NCI-H1417 treated with DMSO at 0.1 percent for 48 hours (cell line): ENCODE measurements at regions not wholly inside any gene's neighbourhood (a gene's known extent, or its start where the extent isn't known, plus 50 kb on each side); places are given as distances from the start of the nearest gene placed in this dataset.
"Not testable (repeated sequence)": the region's sequence is repeated elsewhere in the genome, so short reads cannot be mapped to it uniquely, and the experiment has no call there.

Source experiments
- DNase-seq: peaks from one replicate; lab custom pipeline; 2025; lab: John Stamatoyannopoulos, UW

- DNase-seq, result not testable (repeated sequence)
Measured at GRCh38 chr7:55743454-55743717, 119.2 kb downstream of the SEPTIN14 start.

DNA sequence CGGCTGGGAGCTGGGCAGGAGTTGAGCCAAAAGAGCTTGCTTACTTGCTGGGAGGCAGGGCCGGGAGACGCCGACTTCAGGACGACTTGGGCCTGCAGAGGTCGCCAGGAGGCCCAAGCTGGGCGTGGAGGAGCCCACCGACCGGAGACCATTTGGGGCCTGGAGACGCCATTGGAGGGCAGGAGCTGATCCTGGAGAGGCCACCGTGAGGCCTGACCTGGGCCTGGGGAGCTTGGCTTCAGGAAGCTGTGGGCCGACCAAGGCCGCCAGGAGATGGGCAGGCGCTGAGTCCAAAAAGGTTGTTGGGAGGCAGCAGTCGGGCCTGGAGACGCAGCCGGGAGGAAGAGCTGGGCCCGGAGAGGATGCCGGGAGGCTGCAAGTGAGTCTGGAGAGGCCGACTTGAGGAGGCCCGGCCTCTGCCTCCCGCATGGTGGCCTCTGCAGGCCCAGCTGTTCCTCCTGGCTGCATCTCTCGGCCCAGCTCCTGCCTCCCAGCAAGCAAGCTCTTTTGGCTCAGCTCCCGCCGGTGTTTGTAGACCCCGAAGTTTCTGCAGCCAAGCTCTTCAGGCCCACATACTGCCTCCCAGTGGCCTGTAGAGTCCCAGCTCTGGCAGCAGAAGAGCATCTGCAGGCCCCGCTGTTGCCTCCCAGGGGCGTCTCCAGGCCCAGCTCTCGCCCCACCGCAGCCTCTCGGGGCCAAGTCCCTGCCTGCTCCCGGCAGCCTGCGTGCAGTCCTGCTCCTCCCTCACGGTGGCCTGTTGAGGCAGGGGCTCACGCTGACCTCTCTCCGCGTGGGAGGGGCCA, 119.7 kb downstream of the SEPTIN14 start:
- not testable (repeated sequence) for DNase-seq

- DNase-seq, result not testable (repeated sequence)
Measured at GRCh38 chr7:55741721-55742631, 120.6 kb downstream of the SEPTIN14 start.

DNA sequence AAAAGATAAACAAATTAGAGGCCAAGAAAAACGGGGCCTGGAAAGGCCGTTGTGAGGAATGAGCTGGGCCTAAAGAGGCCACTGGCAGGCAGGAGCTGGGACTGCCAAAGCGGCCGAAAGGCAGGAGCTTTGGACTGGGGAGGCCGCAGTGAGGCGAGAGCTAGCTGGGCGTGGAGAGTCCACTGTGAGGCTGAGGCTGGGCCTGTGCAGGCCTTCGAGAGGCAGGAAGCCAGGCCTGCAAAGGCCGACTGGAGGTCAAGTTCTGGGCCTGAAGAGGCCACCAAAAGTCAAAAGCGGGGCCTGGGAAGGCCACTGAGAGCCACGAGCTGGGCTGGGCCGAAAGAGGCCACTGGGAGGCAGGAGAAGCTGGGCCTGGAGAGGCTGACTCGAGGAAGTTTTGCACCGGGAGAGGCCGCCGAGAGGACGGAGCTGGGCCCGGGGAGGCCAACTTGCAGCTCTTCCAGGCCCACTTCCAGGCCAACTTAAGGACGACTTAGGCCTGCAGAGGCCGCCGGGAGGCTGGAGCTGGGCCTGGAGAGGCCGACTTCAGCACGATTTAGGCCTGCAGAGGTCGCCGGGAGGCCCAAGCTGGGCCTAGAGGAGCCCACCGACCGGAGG, 121.8 kb downstream of the SEPTIN14 start:
- not testable (repeated sequence) for DNase-seq

- not testable (repeated sequence) for DNase-seq
Measured at GRCh38 chr7:55740053-55740452, 122.5 kb downstream of the SEPTIN14 start.

- DNase-seq, result not testable (repeated sequence)
Measured at GRCh38 chr7:55736641-55737221, 125.8 kb downstream of the SEPTIN14 start.

DNA sequence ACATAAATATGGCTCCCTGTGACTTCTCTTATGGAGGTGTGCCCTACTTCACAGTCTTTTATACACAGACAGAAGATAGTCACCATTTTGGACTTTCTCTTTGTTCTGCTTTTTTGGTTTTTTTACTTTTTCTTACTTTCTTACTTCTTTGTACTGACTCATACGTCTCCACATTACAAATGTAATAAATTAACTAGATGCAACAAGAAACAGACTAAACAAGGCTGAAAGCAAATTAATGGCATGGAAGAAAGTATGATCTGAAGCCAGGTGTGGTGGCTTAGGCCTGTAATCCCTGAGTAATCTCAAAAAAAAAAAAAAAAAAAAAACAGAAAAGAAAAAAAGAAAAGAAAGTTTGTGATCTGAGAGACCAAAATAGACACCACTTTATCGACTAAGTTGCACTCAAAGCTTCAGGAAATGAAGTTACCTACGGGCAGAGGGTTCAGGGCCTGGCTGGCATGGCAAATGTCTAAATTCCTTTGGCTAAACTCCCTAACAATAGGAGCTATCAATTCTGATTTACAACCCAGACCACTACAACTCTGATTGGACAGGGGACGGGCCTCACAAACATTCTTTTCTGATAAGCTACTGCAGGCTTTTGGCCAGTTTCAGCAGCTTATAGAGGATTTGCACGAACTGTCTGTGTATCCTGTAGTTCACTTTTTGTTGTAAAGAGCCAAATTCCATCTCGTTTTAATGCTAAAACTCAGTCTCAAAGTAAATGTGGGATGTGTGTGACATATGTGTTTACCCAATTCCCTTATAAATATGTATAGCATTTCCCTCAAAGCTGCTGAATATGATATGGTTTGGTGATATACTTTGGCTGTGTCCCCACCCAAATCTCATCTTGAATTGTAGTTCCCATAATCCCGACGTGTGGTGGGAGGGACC, 129.1 kb downstream of the SEPTIN14 start:
- DNase-seq, result no peak

DNA sequence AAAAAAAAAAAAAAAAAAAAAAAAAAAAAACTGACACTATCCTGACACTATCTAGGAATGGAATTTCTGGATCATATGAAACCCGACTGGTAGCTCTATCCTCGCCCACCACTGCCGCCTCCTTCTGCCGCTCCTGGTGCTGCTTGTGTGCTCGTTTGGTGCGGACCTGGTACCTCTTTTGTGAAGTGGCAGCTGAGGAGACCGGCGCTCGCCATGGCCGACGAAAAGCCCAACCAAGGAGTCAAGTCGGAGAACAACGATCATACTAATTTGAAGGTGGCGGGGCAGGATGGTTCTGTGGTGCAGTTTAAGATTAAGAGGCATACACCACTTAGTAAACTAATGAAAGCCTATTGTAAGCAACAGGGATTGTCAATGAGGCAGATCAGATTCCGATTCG, 130.6 kb downstream of the SEPTIN14 start:
- DNase-seq, result no peak

GRCh38 chr7:55730197-55730596, 132.4 kb downstream of the SEPTIN14 start:
- no peak for DNase-seq

DNA sequence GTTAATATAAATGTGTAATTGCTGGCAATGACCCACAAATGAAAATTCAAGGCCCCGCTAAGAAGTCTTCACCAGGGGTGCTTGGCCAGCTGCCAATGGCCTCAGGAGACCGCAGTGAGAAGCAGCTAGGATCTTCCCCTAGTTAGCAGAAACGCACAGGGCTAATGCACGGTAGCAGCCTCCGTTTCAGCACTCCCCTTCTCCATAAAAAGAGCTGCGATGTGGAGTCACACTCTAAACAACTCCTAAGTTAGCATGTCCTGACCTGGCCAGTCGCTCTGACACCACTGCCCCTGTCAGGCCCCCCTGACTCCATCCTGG, 139.0 kb downstream of the SEPTIN14 start:
- no peak for DNase-seq

GRCh38 chr7:55722874-55723620, 139.5 kb downstream of the SEPTIN14 start:
- not testable (repeated sequence) for DNase-seq

DNA sequence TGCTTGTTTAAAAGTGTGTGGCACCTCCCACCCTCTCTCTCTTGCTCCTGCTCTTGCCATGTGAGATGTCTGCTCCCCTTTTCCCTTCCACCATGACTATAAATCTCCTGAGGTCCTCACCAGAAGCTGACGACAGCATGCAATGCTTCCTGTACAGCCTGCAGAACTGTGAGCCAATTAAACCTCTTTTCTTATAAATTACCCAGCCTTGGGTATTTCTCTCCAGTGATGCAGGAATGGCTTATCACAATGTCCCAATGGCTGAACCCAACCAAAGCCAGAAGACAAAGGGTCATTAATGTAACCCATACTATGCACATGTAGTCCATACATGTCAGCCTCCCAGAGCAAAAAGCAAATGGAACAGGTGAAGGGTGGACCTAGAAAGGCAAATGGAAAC, 141.5 kb downstream of the SEPTIN14 start:
- DNase-seq, result not testable (repeated sequence)

DNA sequence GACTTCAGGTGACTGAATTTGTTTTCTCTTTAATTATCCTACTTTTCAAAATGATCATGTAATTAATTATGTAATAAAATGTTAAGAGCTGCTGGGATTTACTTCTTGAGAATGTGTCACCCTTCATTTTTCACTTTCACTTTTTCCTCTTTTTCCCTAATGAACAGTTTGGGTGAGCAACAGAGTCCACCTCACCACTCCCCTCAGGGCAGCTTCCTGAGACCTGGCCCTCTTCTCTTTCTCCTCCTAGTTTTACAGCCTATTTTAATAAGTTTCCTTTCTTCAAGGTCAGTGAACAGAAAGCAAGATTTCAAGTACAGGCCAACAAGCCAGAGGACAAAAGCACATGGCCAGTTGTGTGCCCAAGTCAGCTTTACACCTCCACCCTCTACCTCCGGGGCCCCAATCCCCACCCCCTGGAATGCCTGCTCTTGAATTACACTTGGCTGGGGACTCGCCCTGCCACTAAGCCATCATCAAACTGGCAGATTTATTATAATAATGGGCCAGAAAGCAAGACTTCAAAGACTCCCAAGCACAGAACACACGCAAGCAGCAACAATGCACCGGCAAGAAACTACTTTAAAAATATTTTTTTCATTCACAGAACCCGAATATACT, 143.1 kb upstream of the VOPP1 start:
- DNase-seq, result not testable (repeated sequence)

- not testable (repeated sequence) for DNase-seq
Measured at GRCh38 chr7:55714370-55714769, 142.1 kb upstream of the VOPP1 start.

DNA sequence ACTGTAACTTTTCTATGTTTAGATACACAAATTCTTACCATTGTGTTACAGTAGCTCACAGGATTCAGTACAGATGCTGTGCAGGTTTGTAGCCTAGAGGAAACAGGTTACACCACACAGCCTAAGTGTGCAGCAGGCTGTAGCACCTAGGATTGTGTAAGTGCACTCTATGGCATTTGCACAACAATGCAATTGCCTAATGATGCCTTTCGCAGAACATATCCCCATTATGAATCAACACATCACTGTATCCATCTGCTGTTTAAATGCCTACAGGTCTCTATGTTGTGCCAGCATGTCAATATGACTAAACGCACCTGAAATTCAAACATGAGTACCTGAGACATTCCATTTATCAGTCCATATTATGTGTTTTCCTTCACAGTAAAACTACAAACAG, 138.0 kb upstream of the VOPP1 start:
- not testable (repeated sequence) for DNase-seq

DNA sequence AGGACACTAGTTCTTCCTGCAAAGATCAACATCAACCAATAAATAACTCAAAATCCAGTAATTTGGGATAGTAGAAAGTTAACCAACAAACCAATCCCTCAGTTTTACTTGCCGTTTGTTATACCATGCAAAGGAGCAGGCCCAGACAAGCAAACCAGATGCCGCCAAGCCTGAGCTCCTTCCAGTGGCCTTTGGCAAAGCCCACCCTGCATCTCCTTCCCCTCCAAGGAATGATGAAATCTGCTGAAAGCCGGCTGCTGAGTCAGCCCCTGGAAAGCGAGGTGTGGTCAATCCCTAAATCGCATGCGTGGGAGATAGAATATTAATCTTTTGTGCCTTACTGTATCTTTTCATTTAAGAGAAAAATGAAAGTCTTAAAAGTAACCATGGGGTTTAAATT, 135.7 kb upstream of the VOPP1 start:
- not testable (repeated sequence) for DNase-seq

DNA sequence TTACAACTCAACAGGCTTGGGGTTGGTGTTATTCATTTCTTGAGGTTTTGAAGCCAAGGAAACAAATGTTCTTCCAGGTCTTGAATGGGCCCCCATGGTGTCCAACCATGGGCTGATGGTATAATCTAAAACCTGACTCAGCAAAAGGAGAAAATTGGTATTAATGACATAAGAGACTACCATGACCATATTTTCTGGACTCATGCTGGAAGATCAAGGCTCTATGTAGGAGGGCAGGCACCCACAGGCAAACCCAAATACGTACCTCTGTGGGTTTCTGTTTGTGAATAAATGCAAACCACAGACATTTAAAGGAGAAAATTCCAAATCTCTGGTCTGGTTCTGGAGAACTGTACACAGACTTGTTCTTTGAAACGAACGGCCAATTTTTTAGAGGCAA, 135.1 kb upstream of the VOPP1 start:
- not testable (repeated sequence) for DNase-seq

DNA sequence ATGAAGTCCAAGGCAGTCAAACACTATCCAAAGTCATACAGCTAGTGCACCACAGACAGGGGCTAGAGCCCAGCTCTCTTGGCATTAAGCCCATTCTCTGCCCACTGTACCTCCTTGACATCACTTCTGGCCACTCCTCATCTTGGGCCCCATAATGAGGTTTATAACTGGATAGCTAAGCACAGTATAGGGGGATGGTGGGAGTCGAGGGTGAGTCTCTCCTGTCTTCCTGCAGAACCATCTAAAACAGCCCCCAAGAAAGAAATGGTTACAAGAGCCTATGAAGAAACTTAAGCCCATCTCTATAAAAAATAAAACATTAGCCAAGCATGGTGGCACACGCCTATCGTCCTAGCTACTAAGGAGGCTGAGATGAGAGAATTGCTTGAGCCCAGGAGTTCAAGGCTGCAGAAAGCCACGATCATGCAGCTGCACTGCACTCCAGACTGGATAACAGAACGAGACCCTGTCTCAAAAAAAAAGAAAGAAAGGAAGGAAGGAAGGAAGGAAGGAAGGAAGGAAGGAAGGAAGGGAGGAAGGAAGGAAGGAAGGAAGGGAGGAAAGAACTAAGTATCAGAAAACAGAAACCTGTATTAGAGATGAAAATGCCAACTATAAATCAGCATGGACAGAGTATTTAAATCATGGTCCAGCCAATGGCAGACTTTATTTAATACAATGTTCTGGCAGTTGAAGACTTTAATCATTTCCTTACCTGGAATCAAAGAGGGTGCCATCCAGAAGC, 134.3 kb upstream of the VOPP1 start:
- DNase-seq, result not testable (repeated sequence)

GRCh38 chr7:55705728-55706450, 133.6 kb upstream of the VOPP1 start:
- DNase-seq, result not testable (repeated sequence)
